GM19463 (cell line): ENCODE measurements at regions not wholly inside any gene's neighbourhood (a gene's known extent, or its start where the extent isn't known, plus 50 kb on each side); places are given as distances from the start of the nearest gene placed in this dataset.
"Not testable (repeated sequence)": the region's sequence is repeated elsewhere in the genome, so short reads cannot be mapped to it uniquely, and the experiment has no call there.

Experiments
- ATAC-seq: cut with Tn5 transposase; IDR thresholded peaks from one replicate; pipeline ENCODE4 v1.9.1; 2021; ENCODE audit warnings: mild to moderate bottlenecking, moderate library complexity; ENCODE audit not compliant: unreplicated experiment

DNA sequence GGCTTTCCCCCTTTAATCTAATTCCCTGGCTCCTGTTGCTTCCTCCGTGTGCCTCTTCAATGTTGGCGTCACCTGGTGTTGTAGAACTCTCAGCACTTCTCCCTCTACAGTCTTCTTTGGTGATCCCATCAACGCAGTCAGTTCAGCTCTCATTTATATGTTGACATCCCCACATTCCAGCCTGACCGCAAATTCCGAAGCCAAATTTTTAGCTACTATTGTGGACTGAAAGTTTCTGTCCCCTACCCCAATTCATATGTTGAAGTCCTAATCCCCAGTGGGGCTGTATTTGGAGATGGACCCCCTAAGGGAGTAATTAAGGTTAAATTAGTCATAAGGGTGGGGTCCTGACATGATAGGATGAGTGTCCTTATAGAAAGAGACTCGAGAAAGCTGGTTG is 210.6 kb upstream of the ADAMTSL1 start:
- ATAC-seq: no peak

DNA sequence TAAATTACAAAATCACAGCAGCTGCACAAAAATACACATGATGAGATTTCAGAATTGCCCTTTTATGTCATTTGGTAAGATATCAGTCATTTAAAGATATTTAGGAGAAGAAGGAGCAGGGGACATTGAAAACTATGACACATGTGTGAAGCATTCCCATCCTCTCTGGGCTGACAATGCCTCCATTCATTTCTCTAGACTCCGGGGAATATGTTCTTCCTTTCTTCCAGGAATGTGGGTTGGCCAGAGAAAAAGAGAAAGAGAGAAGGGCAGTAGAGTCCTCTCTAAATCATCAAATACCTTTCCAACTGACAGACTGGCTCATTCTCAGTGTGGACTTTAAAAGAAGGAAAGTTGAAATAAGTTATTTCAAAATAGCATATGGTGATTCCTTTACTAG is 205.6 kb upstream of the ADAMTSL1 start:
- no peak for ATAC-seq

DNA sequence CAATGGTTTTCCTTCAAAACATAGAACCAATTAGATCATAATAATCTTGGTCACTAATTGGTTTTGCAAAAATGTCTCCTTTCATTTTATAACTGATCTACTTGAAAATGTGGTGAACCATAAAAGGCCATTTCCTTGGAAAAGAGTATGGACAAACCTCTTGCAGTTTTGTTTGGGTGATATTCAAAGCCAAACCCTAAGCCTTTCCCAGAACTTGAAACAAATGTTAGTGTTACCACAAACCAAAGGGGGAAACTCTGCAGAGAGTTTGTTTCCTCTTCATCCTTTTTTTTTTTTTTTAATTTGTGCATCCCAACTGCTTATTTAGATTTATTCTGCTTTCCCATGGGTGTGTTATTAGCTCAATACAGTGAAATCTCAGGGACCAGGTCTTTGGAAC is 204.4 kb upstream of the ADAMTSL1 start:
- ATAC-seq: no peak

DNA sequence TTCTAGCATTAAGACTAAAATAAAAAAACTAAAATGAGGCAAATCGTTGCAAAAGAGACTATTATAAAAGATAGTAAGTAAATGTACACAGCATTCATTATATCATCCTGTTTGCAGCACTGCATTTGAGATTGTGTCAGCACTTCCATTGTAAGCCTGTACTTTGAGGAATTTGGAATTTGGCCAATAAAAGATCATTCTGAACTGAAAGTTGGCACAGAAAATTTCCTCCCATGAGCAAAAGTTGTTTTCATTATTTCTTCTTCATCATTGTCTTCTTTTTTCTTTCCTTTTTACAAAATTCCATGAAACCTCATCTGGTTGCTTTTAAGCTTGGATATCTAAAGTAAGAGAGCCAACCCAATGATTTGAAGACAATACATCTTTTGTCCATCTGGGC is 199.3 kb upstream of the ADAMTSL1 start:
- ATAC-seq: no peak

DNA sequence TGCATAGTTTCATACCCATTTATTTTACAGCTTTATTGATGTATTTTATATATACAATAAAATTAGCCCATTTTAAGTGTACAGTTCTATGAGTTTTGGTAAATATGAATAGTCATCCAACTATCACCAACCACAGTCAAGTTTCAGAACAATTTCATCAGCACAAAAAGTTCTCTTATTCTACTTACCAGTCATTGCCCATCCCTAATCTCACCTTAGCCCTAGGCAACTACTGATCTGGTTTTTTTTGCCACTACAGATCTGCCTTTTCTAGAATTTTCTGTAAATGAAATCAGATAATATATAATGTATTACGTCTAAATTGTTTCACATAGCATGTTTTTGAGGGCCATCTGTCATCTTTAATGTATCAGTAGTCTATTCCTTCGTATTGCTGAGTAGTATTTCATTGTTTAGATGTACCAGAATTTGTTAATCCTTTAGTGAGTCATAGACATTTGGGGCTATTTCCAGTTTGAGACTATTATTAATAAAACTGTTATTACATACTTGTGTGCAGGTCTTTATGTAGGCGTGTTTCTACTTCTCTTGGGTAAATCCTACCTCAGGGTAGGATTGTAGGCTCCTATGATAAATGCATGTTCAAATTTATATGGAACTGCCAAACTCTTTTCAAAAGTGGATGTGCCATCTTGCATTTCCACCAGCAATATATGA is 198.5 kb upstream of the ADAMTSL1 start:
- ATAC-seq: no peak

DNA sequence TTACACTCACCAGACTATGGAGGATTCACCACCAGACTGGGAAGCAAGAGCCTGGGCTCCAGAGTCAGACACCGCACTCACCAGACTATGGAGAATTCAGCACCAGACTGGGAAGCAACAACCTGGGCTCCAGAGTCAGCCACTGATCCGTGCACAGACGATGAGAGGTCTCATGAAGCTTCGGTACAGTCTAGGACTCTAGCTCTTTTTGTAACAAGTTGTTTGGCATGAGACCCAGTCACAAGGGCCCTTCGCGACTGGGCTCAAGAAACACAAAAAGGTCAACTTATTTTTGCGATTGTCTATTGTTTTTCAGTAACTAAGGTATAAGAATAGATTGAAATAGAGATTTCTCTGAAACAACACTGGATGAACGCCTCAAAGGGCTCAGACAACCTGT is 192.7 kb upstream of the ADAMTSL1 start:
- no peak for ATAC-seq

DNA sequence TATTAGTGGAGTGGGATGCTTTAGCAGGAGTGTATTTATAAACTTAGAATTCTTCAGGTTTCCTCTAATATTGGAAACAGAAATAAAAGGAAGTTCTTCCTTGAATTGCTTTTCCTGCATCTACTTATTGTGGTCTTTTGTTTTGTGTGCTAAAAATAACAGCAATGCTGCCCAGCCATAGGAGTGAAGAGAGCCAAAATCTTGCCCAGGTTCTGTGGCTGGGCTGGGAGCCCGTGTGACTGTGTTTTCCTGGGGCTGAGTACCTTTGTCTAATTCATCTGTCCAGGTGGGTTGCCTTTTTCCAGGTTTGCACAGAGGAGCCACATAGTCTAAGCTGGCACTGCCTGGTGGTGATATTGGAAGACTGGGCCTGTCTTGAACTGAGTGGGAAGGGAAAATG is 179.7 kb upstream of the ADAMTSL1 start:
- no peak for ATAC-seq

DNA sequence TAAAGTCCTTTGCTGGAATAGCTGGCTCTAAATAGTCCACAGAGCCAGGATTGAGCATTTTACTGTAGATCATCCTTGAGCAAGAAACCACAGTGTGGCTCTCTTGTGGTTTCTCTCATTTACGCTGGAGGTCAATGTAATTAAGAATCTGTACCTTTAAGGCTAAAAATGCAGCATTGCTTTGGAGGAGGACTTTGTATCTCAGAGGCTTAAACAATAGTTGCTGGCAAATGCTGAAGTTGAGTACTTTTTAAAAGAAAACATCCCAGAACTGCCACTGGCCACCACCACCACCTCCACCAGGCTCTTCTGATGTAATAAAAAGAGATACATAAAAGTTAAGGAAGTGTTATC is 177.3 kb upstream of the ADAMTSL1 start:
- no peak for ATAC-seq

DNA sequence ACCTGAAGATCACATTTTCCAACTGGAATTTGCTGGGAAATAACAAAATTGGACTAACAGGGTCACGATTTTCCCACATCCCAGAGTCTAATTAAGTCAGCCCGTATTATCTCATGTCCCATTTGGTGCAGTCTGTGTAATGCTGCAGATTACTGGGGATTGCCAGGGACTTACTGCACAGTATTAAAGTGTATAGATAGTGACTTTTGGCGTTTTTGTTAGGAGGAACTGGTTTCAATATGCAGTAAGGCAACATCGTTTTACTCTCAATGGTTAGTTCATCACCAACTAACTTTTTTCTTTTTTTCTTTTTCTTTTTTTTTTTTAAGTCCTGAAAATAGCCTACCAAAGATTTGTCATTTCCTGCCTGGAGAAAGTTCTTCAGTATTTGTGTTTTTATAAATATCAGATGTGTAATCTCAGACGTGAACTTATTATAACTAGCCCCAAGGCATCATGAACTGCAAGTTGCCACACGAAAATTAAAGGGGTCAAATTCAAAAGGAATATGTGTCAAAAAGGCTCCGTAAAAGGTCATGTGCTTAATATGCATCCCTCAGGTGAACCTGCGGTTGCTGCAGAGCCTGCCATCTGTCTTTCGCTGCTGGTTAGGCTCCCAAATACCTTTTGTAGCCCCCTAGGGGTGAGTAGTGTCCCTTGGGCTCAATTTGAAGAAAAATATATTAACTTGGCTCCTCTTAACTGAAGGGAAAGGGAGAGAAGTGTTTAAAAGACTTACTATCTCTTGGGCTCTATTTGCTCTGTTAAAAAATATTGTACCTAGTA is 176.7 kb upstream of the ADAMTSL1 start:
- no peak for ATAC-seq

DNA sequence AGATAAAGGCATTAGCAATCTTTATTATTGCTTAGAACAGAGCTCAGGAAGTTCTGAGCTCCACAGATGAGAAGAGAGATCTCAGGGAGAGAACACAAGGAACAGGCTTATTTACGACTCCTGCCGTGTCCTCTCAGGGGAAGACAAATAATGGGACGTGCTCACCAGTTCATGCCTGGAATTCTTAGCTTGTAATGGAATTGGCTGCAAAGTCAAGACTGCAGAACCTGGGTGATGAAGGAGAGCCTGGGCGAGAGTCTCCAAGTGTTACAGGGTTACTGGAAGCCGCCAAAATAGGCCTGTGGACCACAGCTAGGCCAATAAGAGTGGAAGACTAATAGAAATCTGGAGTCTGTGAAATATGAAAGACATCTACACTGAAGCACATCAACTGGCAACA is 174.5 kb upstream of the ADAMTSL1 start:
- no peak for ATAC-seq

DNA sequence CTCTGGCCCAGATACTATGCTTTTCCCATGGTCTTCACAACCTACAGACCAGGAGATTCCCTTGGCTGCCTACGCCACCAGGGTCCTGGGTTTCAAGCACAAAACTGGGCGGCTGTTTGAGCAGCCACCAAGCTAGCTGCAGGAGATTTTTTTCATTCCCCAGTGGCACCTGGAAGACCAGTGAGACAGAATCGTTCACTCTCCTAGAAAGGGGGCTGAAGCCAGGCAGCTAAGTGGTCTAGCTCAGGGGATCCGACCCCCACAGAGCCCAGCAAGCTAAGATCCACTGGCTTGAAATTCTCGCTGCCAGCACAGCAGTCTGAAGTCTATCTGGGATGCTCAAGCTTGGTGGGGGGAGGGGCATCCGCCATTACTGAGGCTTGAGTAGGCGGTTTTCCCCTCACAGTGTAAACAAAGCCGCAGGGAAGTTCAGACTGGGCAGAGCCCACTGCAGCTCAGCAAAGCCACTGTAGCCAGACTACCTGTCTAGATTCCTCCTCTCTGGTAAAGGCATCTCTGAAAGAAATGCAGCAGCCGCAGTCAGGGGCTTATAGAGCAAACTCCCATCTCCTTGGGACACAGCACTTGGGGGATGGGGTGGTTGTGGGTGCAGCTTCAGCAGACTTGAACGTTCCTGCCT is 168.7 kb upstream of the ADAMTSL1 start:
- not testable (repeated sequence) for ATAC-seq

DNA sequence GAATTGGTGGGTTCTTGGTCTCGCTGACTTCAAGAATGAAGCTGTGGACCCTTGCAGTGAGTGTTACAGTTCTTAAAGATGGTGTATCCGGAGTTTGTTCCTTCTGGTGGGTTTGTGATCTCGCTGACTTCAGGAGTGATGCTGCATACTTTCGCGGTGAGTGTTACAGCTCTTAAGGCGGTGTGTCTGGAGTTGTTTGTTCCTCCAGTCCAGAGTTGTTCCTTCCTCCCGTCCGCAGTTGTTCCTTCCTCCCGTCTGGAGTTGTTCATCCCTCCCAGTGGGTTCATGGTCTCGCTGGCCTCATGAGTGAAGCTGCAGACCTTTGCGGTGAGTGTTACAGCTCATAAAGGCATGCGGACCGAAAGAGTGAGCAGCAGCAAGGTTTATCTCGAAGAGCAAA is 159.6 kb upstream of the ADAMTSL1 start:
- no peak for ATAC-seq

DNA sequence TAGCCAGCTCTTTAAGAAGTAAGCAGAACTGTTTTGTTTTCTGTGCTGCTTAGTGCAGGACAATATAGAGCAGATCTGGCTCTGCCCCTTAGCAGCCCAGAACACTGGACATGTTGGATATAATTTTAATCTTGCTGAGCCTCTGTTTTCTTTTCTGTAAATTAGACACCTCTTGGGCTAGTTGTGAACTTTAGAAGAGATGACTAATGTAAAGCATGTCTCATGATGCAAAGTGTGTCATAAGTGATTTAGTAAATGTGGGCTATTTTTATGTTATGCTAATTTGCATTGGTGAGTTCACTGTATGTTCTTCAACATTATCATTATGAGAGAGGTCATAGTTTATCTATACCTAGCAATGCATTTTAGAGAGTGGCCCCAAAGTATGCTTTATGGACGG is 156.1 kb upstream of the ADAMTSL1 start:
- ATAC-seq: no peak

DNA sequence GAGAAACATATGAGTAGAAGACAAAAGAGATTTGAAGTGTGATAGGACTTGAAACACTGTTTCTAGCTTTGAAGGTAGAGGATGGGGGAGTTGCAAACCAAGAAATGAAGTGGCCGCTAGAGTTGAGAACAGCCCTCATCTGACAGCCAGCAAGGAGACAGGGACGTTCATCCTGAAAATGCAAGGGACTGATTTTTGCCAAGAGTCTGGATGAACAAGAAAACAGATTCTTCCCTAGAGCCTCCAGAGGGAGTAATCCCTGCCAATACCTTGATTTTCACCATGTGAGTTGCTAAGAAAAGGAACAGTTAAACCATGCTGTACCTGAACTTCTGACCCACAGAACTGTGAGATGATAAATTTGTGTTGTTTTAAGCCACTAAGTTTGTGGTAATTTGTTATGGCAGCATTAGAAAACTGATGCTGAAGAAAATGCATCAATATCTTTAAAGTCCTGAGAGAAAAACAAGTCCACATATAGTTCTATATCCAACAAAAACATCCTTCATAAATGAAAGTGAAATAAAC is 154.0 kb upstream of the ADAMTSL1 start:
- no peak for ATAC-seq

DNA sequence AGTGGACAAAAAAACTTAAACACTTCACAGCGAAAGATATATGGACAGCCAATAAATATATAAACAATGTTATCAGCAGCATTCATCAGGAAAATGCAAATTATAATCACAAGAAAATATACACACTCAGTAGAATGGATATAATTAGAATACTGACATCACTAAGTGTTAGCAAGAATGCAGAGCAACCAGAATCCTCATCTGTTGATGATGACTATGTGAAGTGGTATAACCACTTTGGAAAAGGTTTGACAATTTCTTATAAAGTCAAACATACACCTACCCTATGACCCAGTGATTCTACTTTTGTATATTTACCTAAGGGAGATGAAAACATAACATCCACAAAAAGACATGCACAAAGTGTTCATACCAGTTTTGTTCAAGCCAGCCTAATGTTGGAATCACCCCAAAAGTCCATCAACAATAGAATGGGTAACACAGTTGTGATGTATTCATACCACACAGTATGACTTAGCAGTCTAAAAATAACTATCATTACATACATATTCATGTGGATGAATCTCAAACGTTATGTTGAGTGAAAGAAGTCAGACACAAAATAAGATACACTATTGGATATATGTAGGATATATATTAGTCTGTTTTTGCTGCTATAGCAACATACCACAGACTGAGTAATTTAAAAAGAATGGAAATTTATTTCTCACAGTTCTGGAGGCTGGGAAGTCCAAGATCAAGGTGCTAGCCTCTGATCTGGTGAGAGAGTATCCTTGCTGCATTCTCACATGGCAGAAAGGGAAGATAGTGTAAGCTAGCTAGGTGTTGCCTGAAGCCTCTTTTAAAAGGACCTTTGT is 148.8 kb upstream of the ADAMTSL1 start:
- ATAC-seq: no peak

DNA sequence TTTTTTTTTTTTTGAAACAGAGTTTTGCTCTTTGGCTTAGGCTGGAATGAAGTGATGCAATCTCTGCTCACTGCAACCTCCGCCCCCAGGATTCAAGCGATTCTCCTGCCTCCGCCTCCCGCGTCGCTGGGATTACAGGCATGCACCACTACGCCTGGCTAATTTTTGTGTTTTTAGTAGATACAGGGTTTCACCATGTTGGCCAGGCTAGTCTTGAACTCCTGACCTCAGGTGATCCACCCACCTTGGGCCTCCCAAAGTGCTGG is 148.3 kb upstream of the ADAMTSL1 start:
- not testable (repeated sequence) for ATAC-seq

DNA sequence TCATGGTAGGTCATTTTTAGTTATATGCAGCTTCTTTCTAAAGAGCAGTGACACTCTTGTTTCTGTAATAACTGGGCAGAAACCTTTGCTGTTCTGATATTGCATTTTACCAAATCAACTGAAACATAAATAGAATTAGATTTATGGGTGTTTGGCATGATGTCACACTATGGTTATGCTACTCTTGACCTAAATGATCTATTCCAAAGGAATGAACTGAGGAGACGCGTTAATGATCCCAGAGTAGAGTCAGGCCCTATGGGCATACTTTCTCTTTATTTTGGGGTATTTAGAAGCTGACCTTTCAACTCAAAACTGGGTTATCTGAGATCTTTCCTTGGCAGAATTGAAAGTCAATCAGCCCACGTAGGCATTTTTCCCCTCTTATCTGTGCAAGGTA is 146.8 kb upstream of the ADAMTSL1 start:
- ATAC-seq: no peak

DNA sequence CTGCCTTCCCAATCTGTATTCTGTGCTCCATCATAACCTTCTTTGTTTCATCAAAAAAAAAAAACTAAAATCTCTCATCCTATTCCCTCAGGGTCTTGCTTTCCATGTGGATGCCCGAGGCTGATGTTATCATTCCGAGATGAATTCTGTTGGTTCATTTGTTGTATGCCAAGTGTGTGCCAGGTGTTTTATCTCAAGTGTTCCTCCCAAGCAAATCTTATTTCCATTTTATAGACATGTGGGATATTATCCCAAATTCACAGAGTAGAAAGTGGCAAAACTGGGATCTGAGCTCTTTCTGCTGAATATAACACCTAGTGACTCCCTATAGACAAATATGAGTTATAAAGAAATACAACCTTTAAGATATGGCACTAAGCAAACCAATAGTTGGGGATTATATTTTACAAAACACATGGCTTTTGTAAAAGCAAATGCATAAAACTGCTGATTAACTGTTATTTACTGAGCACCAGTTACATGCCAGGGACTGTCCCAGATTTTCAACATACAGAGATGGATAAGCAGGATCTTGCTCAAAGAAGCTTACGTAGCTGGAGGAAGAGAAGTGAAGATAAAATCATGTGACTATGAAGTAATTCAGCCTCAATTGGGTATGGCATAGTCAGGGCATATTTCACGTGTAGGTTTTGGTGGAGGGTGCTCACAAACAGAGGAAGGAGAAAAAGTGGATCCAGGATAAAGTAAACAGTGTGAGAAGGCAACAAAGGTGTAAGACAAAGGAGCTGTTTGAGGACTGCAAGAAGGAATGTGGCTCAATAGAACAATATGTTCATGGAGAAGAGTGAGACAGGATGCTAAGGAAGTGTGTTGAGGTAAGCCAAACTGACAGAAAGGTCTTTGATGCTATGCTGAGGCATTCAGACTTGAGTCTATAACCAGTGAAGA is 143.3 kb upstream of the ADAMTSL1 start:
- no peak for ATAC-seq

DNA sequence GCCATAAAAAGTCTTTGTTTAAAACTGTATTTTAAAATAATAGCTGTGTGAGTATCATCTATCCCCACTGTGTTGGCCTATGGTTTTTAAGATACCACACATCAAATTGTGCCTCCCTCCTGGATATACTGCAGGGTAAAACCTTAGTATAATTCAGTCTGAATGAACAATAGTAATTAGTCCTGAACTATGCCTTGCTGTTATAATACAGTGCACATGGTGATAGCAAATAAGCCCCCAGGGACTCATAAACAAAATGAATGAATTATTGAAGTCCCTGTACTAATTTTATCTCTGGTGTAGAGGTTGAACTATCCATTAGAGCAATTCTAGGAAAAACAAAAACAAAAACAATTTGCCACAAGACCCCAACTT is 142.7 kb upstream of the ADAMTSL1 start:
- no peak for ATAC-seq

DNA sequence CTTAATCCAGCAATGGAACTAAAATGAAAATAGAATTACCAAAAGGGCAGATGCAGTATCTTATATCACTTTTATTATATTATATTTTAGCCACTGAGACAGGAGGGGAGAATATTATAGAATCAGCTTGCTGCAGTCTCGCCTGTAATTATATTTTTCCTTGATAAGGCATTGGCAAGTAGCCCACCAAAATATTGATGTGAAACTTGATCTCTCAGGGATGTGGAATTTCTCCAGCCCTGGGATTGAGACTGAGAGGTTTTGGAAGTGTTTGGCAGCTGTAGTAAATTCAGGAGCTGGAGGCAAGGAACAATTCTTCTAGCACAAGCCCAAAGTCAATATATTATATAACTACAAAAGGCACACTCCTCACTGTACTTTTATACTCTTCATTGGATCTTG is 142.1 kb upstream of the ADAMTSL1 start:
- no peak for ATAC-seq
